Naive B cell (primary cell): ENCODE measurements at regions not wholly inside any gene's neighbourhood (a gene's known extent, or its start where the extent isn't known, plus 50 kb on each side); places are given as distances from the start of the nearest gene placed in this dataset.
A peak's percentile ranks its signal among the peaks of the same experiment; 100 is the strongest.
"Not testable (repeated sequence)": the region's sequence is repeated elsewhere in the genome, so short reads cannot be mapped to it uniquely, and the experiment has no call there.

Experiments used
- ATAC-seq, 2 donors: fragments of 150-1000 bp; cut with Tn5 transposase; 2 replicates each; pipeline ENCODE4 v1.10.0; 2021; ENCODE audit warnings: low read depth in 2 of 2, mild to moderate bottlenecking in 2 of 2, moderate library complexity in 2 of 2
- DNase-seq: peaks from one replicate; pipeline ENCODE4 v3.0.0; 2022
- H3K27ac Mint-ChIP-seq, 6 donors: one replicate each; pipeline ENCODE4 v1.8.0; 2020 to 2022; ENCODE audit warnings: mild to moderate bottlenecking in 6 of 6, mixed read lengths in 6 of 6, moderate library complexity in 5 of 6, inconsistent platforms in 2 of 6
- H3K27me3 Mint-ChIP-seq, 3 donors: one replicate each; pipeline ENCODE4 v1.8.0; 2021 to 2022; ENCODE audit warnings: mixed read lengths in 3 of 3, mild to moderate bottlenecking in 1 of 3
- H3K36me3 Mint-ChIP-seq, 2 donors: one replicate each; pipeline ENCODE4 v1.8.0; 2020 to 2022; ENCODE audit warnings: mixed read lengths in 2 of 2, inconsistent platforms in 1 of 2, mild to moderate bottlenecking in 1 of 2
- H3K4me1 Mint-ChIP-seq, 3 donors: one replicate each; pipeline ENCODE4 v1.8.0; 2020 to 2022; ENCODE audit warnings: mixed read lengths in 3 of 3, inconsistent platforms in 1 of 3, mild to moderate bottlenecking in 1 of 3, moderate library complexity in 1 of 3
- H3K4me3 Mint-ChIP-seq, 8 donors: one replicate each; pipeline ENCODE4 v1.8.0; 2020 to 2022; ENCODE audit warnings: mild to moderate bottlenecking in 8 of 8, mixed read lengths in 8 of 8, moderate library complexity in 8 of 8, inconsistent platforms in 2 of 8
- H3K9me3 Mint-ChIP-seq, 7 donors: one replicate each; pipeline ENCODE4 v1.8.0; 2020 to 2022; ENCODE audit warnings: mixed read lengths in 7 of 7, mild to moderate bottlenecking in 5 of 7, inconsistent platforms in 2 of 7, moderate library complexity in 1 of 7

DNA sequence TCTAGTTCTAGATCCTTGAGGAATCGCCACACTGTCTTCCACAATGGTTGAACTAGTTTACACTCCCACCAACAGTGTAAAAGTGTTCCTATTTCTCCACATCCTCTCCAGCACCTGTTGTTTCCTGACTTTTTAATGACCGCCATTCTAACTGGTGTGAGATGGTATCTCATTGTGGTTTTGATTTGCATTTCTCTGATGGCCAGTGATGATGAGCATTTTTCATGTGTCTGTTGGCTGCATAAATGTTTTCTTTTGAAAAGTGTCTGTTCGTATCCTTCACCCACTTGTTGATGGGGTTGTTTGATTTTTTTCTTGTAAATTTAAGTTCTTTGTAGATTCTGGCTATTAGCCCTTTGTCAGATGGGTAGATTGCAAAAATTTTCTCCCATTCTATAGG, 79.2 kb downstream of the SLC41A2 start:
- not testable (repeated sequence) for H3K36me3 Mint-ChIP-seq, DNase-seq, H3K4me3 Mint-ChIP-seq, H3K9me3 Mint-ChIP-seq, ATAC-seq, H3K27ac Mint-ChIP-seq, H3K4me1 Mint-ChIP-seq
- peaks cover 0 to 15% (median 14%) of the 10 kb centered on the region in 3 donors for H3K27me3 Mint-ChIP-seq

DNA sequence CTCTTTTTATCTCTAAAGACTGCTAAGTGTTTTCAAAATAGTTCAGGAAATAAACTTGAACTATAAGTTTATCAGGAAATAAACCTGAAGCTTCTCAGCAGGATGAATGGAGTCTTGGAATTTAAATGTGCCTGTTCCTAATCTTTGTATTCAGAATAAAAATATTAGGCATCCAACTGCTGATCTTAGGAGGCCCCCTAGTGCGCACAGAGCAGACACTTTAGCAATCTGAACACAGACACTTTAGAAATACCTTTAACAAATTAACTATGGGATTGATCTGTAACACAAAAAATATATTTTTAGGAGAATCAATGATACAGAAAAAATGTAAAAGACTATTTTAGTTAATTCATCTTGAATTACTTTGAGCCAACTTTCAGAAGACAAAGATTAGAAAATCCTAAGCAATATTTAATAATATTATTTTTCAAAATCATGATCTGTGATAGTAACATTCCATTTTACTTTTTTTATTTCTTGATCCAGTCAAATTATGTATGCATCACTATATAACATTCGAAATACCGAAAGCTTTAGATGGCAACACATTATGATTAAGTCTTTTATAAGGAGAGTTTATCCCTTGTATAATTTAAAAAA, 80.9 kb downstream of the SLC41A2 start:
- ATAC-seq: peak in 1 of 2 donors; percentile 57
- Mint-ChIP-seq H3K27ac (no peak overlapping the region), H3K9me3 (peaks cover 0 to 3% (median 0%) of the 10 kb centered on the region in 7 donors), H3K36me3 (no peaks in the 10 kb centered on the region), H3K4me1 (no peaks in the 10 kb centered on the region), H3K27me3 (peaks cover 0 to 9% (median 6%) of the 10 kb centered on the region in 3 donors), H3K4me3 (no peak overlapping the region)
- DNase-seq: peak; percentile 35

DNA sequence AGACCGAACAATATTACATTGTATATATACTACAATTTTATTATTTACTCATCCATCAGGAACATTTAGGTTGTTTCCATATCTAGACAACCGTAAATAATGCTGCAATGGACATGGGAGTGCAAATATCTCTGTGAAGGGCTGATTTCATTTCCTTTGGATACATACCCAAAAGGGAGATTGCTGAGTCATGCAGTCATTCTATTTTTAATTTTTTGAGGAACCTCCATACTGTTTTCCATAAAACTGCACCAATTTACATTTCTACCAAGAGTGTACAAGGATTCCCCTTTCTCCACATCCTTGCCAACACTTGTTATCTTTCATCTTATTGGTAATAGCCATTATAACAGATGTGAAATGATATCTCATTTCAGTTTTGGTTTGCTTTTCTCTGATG, 84.7 kb downstream of the SLC41A2 start:
- H3K4me1 Mint-ChIP-seq: peaks cover 0 to 8% (median 5%) of the 10 kb centered on the region in 3 donors
- no peaks in the 10 kb centered on the region for H3K27me3 Mint-ChIP-seq

DNA sequence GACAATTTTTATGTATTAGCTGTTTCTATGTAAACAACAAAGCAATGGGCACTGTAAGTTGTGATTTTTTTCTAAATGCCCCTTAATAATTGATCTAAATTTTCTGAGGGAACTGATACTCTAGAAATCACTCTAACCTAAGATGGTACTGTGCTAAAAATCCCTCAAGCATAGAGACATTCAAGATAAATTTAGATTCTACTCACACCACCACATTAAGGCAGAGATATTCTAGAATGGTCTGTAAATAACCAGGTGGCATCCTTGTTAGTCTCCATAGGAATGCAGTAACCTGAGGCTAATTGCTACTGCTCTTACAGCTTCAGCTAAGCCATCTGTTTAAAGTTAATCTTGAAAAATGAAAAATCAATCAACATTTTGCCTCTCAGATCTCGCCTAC, 87.3 kb downstream of the SLC41A2 start:
- Mint-ChIP-seq H3K27ac (no peak overlapping the region), H3K36me3 (no peaks in the 10 kb centered on the region), H3K4me3 (no peak overlapping the region), H3K9me3 (no peaks in the 10 kb centered on the region), H3K4me1 (peaks cover 0 to 8% (median 5%) of the 10 kb centered on the region in 3 donors), H3K27me3 (no peaks in the 10 kb centered on the region)
- DNase-seq (no peak), ATAC-seq (no peak)

More for the DNA sequence above, 84.7 kb downstream of the SLC41A2 start:
- H3K9me3 Mint-ChIP-seq: no peaks in the 10 kb centered on the region
- H3K36me3 Mint-ChIP-seq: no peaks in the 10 kb centered on the region
- ATAC-seq (no peak), DNase-seq (no peak)
- no peak overlapping the region for H3K27ac Mint-ChIP-seq
- no peak overlapping the region for H3K4me3 Mint-ChIP-seq

DNA sequence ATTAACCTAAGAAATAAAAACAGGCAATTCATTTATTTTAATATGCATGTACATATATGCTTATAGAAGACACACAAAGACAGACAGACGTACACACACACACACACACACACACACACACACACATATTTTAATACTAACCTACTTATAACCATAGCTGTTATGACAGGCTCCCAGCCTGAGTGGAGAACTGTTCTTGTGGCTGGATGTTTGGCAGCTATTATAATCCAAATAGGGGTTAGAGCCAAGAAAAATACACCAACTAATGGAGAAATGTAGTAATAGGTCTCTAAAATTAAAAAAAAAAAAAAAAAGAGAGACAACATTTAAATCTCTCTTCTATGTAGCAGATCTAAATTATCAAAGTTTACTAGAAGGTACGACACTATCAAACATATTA, 91.8 kb downstream of the SLC41A2 start:
- H3K4me1 Mint-ChIP-seq: peaks cover 6 to 12% (median 9%) of the 10 kb centered on the region in 3 donors
- ATAC-seq (no peak), DNase-seq (no peak)
- no peak overlapping the region for H3K27ac Mint-ChIP-seq
- H3K4me3 Mint-ChIP-seq: no peak overlapping the region
- H3K36me3 Mint-ChIP-seq: no peaks in the 10 kb centered on the region
- no peaks in the 10 kb centered on the region for H3K27me3 Mint-ChIP-seq
- no peaks in the 10 kb centered on the region for H3K9me3 Mint-ChIP-seq

DNA sequence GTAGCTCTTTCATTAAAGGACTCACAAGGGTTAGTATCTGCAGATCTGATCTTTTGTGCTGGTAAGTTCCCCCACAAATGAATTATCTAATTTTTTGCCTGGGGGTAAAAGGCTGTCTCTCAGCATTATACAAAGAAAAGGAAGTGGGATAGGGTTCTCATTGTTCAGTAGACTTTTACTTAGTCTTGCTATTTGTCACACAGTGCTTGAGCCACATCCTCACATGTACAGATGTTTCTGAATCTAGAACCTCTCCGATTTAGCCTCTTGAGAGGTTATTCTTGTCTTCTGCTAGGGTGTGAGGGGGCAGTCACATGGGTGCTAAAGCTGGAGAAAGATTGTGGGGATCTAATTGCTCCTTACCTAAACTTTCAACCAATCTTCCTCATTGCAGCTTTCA, 93.0 kb downstream of the SLC41A2 start:
- Mint-ChIP-seq H3K9me3 (no peaks in the 10 kb centered on the region), H3K36me3 (no peaks in the 10 kb centered on the region), H3K27ac (peak overlapping the region in 1 of 6 donors; percentile 4), H3K27me3 (no peaks in the 10 kb centered on the region), H3K4me1 (peaks cover 2 to 7% (median 6%) of the 10 kb centered on the region in 3 donors), H3K4me3 (no peak overlapping the region)
- peak in 1 of 2 donors; percentile 43 for ATAC-seq
- DNase-seq: peak; percentile 3

DNA sequence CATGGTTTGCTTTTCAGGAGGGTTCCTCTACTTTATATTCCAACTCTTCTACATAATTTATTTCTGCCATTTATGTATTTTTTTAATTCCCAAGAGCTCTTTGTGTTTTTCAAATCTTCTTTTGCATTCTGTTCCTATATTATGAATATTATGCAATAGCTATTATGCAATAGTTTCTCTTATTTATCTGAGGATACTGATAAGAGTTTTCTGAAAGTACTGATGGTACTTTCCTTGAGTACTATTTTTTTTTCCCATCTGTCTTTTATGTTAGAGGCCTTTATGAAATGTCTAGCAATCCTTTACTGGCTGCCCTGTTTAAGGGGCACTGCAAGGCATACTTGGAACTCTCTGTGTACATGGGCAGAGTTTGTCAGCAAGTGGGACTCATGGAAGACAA, 93.4 kb downstream of the SLC41A2 start:
- DNase-seq: no peak
- peaks cover 2 to 7% (median 6%) of the 10 kb centered on the region in 3 donors for H3K4me1 Mint-ChIP-seq
- ATAC-seq: no peak
- H3K27ac Mint-ChIP-seq: no peak overlapping the region
- H3K27me3 Mint-ChIP-seq: no peaks in the 10 kb centered on the region
- H3K36me3 Mint-ChIP-seq: no peaks in the 10 kb centered on the region
- H3K9me3 Mint-ChIP-seq: no peaks in the 10 kb centered on the region
- no peak overlapping the region for H3K4me3 Mint-ChIP-seq

DNA sequence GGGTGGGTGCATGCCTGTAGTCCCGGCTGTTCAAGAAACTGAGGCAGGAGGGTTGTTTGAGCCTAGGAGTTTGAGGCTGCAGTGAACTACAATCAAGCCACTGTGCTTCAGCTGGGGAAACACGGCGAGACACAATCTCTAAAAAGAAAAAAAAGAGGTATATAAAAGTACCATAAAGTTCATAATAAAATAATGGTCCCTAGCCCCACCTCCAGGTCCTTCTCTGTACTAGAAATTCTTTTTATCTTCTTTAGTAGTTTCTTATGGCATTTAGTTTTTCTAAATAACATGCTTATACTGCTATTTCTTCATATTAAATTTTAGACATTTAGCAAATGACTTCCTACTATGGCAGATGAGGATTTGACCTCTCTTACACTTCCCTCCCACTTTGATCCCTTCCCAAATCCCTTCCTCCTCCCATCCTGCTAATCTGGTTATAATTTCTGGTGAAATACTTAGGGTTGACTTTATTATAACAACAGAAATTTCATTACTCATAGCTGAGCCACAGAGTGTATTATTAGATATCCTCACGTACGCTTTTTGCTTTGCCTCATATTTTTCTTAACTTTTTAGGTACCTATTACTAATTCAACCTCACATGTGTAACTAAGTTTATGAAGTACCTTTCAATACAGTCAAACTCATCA, 94.7 kb downstream of the SLC41A2 start:
- H3K27ac Mint-ChIP-seq: peak overlapping the region in 1 of 6 donors; percentile 3
- H3K9me3 Mint-ChIP-seq: no peaks in the 10 kb centered on the region
- no peak for ATAC-seq
- no peaks in the 10 kb centered on the region for H3K27me3 Mint-ChIP-seq
- no peak for DNase-seq
- H3K36me3 Mint-ChIP-seq: peaks cover 0 to 5% of the 10 kb centered on the region in 2 donors
- H3K4me1 Mint-ChIP-seq: peaks cover 2 to 7% (median 6%) of the 10 kb centered on the region in 3 donors
- no peak overlapping the region for H3K4me3 Mint-ChIP-seq

DNA sequence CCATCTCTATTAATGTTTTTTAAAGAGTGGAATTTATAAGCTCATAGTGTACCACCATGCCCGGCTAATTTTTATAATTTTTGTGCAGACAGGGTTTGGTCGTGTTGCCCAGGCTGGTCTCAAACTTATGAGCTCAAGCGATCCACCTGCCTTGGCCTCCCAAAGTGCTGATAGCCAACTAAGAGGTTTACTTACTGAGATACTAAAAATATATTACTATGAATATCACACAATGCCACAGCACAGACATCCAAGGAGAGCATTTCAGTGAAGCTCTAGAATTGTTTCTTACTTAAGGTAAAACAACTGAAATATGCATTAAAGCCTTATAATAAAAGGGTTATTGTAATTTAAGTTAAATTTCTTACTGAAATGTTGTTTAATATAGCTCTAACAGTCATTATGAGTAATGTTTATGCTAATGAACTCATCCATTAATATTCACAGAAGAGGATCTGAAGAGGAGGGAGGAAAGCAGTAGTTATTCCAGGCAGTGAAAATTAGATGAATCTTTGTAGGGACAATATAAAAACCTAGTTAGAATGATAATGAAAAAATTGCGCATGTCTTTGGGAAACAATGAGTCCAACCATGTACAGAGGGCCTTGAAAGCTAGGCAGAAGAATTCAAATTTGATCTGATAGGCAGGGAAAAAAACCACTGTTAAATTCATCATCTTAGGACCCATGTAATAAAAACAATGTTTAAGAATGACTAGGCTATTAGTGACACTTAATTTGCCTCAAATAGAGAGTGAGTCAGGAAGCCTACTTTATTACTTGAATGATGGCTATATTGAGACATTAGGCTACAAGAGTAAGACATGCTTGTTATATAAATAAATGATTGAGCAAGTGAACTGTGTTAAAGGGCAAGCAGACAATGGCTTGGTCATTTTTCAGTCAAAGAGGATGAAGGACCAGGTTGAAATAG, 99.2 kb downstream of the SLC41A2 start:
- H3K4me3 Mint-ChIP-seq: no peak overlapping the region
- H3K27ac Mint-ChIP-seq: no peak overlapping the region
- H3K36me3 Mint-ChIP-seq: peaks cover 0 to 5% of the 10 kb centered on the region in 2 donors
- DNase-seq: no peak
- H3K27me3 Mint-ChIP-seq: no peaks in the 10 kb centered on the region
- peaks cover 0 to 2% (median 0%) of the 10 kb centered on the region in 7 donors for H3K9me3 Mint-ChIP-seq
- ATAC-seq: no peak
- no peaks in the 10 kb centered on the region for H3K4me1 Mint-ChIP-seq

DNA sequence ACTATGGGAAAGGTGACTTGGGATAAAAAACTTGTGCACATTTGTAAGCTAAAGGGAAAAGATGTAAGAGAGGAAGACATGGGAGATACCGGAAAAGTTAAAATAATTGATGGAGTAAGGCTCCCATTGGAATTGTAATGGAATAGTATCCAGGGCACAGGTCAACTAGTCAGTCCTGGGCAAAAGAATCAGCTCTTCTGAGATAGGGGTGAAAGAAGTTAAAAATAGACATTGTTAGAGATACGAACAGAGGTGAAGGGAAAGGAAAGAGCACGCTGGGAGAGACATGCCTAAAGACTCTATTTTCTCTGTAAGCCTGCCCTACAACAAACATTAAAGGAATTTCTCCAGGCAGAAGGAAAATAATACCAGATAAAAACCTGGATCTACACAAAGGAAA, 101.6 kb downstream of the SLC41A2 start:
- Mint-ChIP-seq H3K9me3 (peaks cover 0 to 2% (median 0%) of the 10 kb centered on the region in 7 donors), H3K27ac (no peak overlapping the region), H3K36me3 (peaks cover 0 to 5% of the 10 kb centered on the region in 2 donors), H3K27me3 (no peaks in the 10 kb centered on the region), H3K4me1 (no peaks in the 10 kb centered on the region), H3K4me3 (no peak overlapping the region)
- DNase-seq (no peak), ATAC-seq (no peak)

DNA sequence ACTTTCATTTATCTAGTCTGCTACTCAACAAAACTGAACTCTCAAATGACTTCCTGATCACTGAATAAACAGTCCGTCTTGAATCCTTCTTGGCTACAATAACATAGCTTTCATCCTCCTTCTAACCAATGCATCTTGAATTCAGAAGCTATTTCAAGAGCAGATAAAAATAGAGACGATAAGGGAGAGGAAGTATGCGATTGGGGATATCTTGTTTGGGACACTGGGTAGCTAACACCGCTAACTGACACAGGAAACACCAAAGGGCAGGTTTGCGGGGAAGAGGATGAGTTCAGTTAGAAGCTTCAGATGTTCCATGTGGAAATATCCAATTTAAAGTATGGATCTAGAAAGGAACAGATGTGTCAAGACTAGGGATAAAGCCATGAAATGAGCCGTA, 102.5 kb downstream of the SLC41A2 start:
- Mint-ChIP-seq H3K27me3 (no peaks in the 10 kb centered on the region), H3K4me1 (no peaks in the 10 kb centered on the region), H3K9me3 (peaks cover 0 to 2% (median 0%) of the 10 kb centered on the region in 7 donors), H3K36me3 (peaks cover 0 to 5% of the 10 kb centered on the region in 2 donors), H3K4me3 (no peak overlapping the region), H3K27ac (no peak overlapping the region)
- no peak for DNase-seq
- ATAC-seq: no peak

DNA sequence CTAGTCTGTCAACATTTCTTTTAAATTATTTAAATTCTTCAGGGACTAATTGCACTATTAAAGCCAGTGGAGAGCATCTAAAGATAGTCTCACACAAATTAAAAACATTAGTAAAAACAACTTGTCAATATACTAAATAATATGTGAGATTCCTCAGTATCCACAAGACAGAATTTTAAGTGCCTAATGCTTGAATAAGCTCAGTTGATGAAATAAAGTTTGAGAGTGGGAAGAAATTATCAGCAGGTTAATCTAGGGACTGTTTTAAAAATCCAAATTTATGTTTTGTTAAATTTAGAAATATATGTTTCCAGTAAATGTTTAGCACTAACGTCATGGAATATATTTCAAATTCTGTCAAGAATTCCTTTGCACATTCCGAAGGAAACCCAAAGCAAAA, 105.2 kb downstream of the SLC41A2 start:
- peaks cover 0 to 2% (median 0%) of the 10 kb centered on the region in 7 donors for H3K9me3 Mint-ChIP-seq

DNA sequence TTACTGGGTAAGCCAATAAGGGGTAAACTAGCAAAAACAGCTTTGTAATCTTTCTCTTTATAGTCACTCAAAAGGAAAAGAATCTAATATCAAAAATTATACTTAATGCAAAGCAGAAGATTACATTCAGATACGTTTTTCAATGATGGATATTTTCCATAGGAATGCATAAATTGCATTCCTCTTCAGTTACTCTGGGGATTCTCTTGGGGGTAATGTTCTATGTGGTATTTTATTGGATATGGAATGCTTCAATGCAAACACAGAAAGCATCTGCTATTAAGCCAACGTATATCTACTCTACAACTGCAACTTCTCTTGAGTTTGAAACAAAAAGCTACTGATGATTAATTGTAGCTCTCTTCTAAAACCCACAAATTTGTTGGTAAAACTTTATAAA, 106.0 kb downstream of the SLC41A2 start:
- Mint-ChIP-seq H3K36me3 (no peaks in the 10 kb centered on the region), H3K27me3 (no peaks in the 10 kb centered on the region), H3K4me1 (no peaks in the 10 kb centered on the region)

More for the DNA sequence above, 105.2 kb downstream of the SLC41A2 start:
- no peaks in the 10 kb centered on the region for H3K4me1 Mint-ChIP-seq
- no peaks in the 10 kb centered on the region for H3K36me3 Mint-ChIP-seq
- H3K27me3 Mint-ChIP-seq: no peaks in the 10 kb centered on the region
- no peak overlapping the region for H3K4me3 Mint-ChIP-seq
- H3K27ac Mint-ChIP-seq: no peak overlapping the region
- DNase-seq: no peak
- no peak for ATAC-seq

More for the DNA sequence above, 106.0 kb downstream of the SLC41A2 start:
- DNase-seq (no peak), ATAC-seq (no peak)
- no peak overlapping the region for H3K4me3 Mint-ChIP-seq
- H3K27ac Mint-ChIP-seq: no peak overlapping the region
- peaks cover 0 to 1% (median 0%) of the 10 kb centered on the region in 7 donors for H3K9me3 Mint-ChIP-seq
